ENCODE measurements at regions not wholly inside any gene's neighbourhood (a gene's known extent, or its start where the extent isn't known, plus 50 kb on each side); places are given as distances from the start of the nearest gene placed in this dataset.
"Not testable (repeated sequence)": the region's sequence is repeated elsewhere in the genome, so short reads cannot be mapped to it uniquely, and the experiment has no call there.

DNA sequence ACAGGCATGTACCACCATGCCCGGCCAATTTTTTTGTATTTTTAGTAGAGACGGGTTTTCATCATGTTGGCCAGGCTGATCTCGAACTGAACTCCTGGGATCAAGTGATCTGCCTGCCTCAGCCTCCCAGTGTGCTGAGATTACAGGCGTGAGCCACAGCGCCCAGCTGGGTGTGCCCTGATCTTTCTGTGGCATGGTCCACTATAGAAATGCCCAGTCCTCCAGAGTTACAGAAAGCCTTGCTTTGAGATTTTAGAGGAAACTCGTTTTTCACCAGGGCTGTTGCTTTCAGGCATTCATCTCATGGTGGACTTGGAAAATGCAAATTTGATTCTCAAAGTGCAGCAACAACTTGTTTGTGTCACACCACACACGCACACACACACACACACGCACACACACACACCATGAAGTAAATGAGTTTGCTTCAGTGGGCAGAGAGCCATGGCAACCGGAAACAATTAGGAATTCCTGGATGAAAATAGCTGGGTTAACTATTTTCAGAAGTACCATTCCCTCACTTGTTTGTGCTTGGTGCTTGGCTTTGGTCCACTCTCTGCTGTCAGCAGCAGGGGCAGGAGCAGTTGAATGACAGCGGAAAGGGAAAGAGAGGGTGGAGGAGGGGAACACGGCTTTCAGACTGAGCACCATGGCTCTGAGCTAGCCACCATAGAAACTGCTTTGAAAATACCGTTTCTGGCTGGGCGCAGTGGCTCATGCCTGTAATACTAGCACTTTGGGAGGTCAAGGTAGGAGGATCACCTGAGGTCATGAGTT lies 160.1 kb upstream of the NBPF12 start:
- TF ChIP-seq, protein P1, sequence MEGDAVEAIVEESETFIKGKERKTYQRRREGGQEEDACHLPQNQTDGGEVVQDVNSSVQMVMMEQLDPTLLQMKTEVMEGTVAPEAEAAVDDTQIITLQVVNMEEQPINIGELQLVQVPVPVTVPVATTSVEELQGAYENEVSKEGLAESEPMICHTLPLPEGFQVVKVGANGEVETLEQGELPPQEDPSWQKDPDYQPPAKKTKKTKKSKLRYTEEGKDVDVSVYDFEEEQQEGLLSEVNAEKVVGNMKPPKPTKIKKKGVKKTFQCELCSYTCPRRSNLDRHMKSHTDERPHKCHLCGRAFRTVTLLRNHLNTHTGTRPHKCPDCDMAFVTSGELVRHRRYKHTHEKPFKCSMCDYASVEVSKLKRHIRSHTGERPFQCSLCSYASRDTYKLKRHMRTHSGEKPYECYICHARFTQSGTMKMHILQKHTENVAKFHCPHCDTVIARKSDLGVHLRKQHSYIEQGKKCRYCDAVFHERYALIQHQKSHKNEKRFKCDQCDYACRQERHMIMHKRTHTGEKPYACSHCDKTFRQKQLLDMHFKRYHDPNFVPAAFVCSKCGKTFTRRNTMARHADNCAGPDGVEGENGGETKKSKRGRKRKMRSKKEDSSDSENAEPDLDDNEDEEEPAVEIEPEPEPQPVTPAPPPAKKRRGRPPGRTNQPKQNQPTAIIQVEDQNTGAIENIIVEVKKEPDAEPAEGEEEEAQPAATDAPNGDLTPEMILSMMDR (conservative IDR thresholded peaks at IDR 0.05 in 1 of 2, IDR thresholded peaks at IDR 0.05 in 1 of 2; ENCODE audit: extremely low read depth in 1 of 2, insufficient read depth in 1 of 2, low read depth in 1 of 2, low read length in 2 of 2) = not testable (repeated sequence)
- not testable (repeated sequence) for TF ChIP-seq EZH2 (IDR thresholded peaks at IDR 0.05; ENCODE audit: borderline replicate concordance, low read length)
